ENCODE measurements at regions not wholly inside any gene's neighbourhood (a gene's known extent, or its start where the extent isn't known, plus 50 kb on each side); places are given as distances from the start of the nearest gene placed in this dataset.
"Not testable (repeated sequence)": the region's sequence is repeated elsewhere in the genome, so short reads cannot be mapped to it uniquely, and the experiment has no call there.

GRCh38 chr11:90286640-90287039 is 63.8 kb upstream of the CHORDC1 start:
- Histone ChIP-seq H3F3A (ENCODE audit: low read length, unreplicated experiment) (no peaks in the 10 kb centered on the region), H3K4me3 (ENCODE audit: low read length) (no peak overlapping the region), H3K9me2 (replicated peaks; ENCODE audit: low read length) (no peaks in the 10 kb centered on the region), H3K4me1 (ENCODE audit: insufficient read depth, low read length) (no peaks in the 10 kb centered on the region), H3K4me2 (ENCODE audit: low read length) (no peak overlapping the region), H3K27me3 (ENCODE audit: low read length) (peaks cover 26% of the 10 kb centered on the region), H4K20me1 (ENCODE audit: low read length) (no peaks in the 10 kb centered on the region), H2AFZ (ENCODE audit: low read length) (no peak overlapping the region), H3K9ac (ENCODE audit: low read length) (no peak overlapping the region), H3K9me3 (ENCODE audit: low read length) (no peaks in the 10 kb centered on the region), H3K36me3 (ENCODE audit: low read depth, low read length) (no peaks in the 10 kb centered on the region), H3K27ac (ENCODE audit: low read length) (no peak overlapping the region), H3K79me2 (ENCODE audit: low read length) (no peaks in the 10 kb centered on the region)
- TF ChIP-seq CTCF (conservative IDR thresholded peaks at IDR 0.05; ENCODE audit: low read depth, low read length) (no peak), EZH2 (IDR thresholded peaks at IDR 0.05; ENCODE audit: low read length, unreplicated experiment) (no peak), EZH2phosphoT487 (IDR thresholded peaks at IDR 0.05; ENCODE audit: borderline replicate concordance, low read length) (no peak)
- ATAC-seq (no peak), DNase-seq (no peak)
- no TSS peak for BruUV-seq (replicated peaks)
- ChIA-PET CTCF (no interaction called here), POLR2A (ENCODE audit: unreplicated experiment) (no interaction called here)
- intact Hi-C loops (cut with micrococcal nuclease): no loop called here

GRCh38 chr11:90284171-90284570 is 61.3 kb upstream of the CHORDC1 start:
- intact Hi-C loops (cut with micrococcal nuclease): no loop called here
- ChIA-PET CTCF (no interaction called here), POLR2A (ENCODE audit: unreplicated experiment) (no interaction called here)
- TF ChIP-seq CTCF (conservative IDR thresholded peaks at IDR 0.05; ENCODE audit: low read depth, low read length) (no peak), EZH2 (IDR thresholded peaks at IDR 0.05; ENCODE audit: low read length, unreplicated experiment) (no peak), EZH2phosphoT487 (IDR thresholded peaks at IDR 0.05; ENCODE audit: borderline replicate concordance, low read length) (no peak)
- no peak overlapping the region for H3K27ac ChIP-seq (ENCODE audit: low read length)
- no peak overlapping the region for H3K9ac ChIP-seq (ENCODE audit: low read length)
- H3K4me2 ChIP-seq (ENCODE audit: low read length): no peak overlapping the region
- no peaks in the 10 kb centered on the region for H3F3A ChIP-seq (ENCODE audit: low read length, unreplicated experiment)
- no peak overlapping the region for H2AFZ ChIP-seq (ENCODE audit: low read length)
- DNase-seq (no peak), ATAC-seq (no peak)
- no TSS peak for BruUV-seq (replicated peaks)
- no peaks in the 10 kb centered on the region for H3K9me3 ChIP-seq (ENCODE audit: low read length)
- peaks cover 6% of the 10 kb centered on the region; the same call in 1 of the 2 replicates for H3K27me3 ChIP-seq (ENCODE audit: low read length)
- H3K79me2 ChIP-seq (ENCODE audit: low read length): no peaks in the 10 kb centered on the region
- H3K9me2 ChIP-seq (replicated peaks; ENCODE audit: low read length): no peaks in the 10 kb centered on the region
- H4K20me1 ChIP-seq (ENCODE audit: low read length): no peaks in the 10 kb centered on the region
- H3K4me3 ChIP-seq (ENCODE audit: low read length): no peak overlapping the region
- H3K36me3 ChIP-seq (ENCODE audit: low read depth, low read length): no peaks in the 10 kb centered on the region
- no peaks in the 10 kb centered on the region for H3K4me1 ChIP-seq (ENCODE audit: insufficient read depth, low read length)

GRCh38 chr11:90282551-90283071 is 59.8 kb upstream of the CHORDC1 start:
- H4K20me1 ChIP-seq (ENCODE audit: low read length); H3K4me1 ChIP-seq (ENCODE audit: insufficient read depth, low read length); ATAC-seq; H3K36me3 ChIP-seq (ENCODE audit: low read depth, low read length); DNase-seq; BruUV-seq (replicated peaks); H3K27ac ChIP-seq (ENCODE audit: low read length); H3K4me2 ChIP-seq (ENCODE audit: low read length); POLR2A ChIA-PET (ENCODE audit: unreplicated experiment); H3K9me2 ChIP-seq (replicated peaks; ENCODE audit: low read length); H3F3A ChIP-seq (ENCODE audit: low read length, unreplicated experiment); H3K9ac ChIP-seq (ENCODE audit: low read length); H3K9me3 ChIP-seq (ENCODE audit: low read length); H3K79me2 ChIP-seq (ENCODE audit: low read length); intact Hi-C loops (cut with micrococcal nuclease); H3K4me3 ChIP-seq (ENCODE audit: low read length); H2AFZ ChIP-seq (ENCODE audit: low read length); CTCF ChIA-PET; H3K27me3 ChIP-seq (ENCODE audit: low read length): not testable (repeated sequence)
